A549 (cell line): ENCODE measurements at regions not wholly inside any gene's neighbourhood (a gene's known extent, or its start where the extent isn't known, plus 50 kb on each side); places are given as distances from the start of the nearest gene placed in this dataset.

ENCODE experiments used
- ATAC-seq, 2 experiments: fragments of 200-7000 bp in 1 of 2; fragments of >200 bp in 1 of 2; cut with Nextera tagmentation in 1 of 2; cut with Tn5 transposase in 1 of 2; 3 replicates each; pipeline versions ENCODE4 v1.8.0 to v1.9.1; 2018 to 2020; ENCODE audit warnings: mild to moderate bottlenecking in 1 of 2, moderate library complexity in 1 of 2
- CTCF ChIA-PET: fragments of 300-600 bp; sonication (Branson Sonifier 250); formaldehyde crosslinking; extraction: SDS; loops from one replicate; lab custom pipeline; 2021; ENCODE audit warnings: antibody characterized with exemption, inconsistent platforms; lab: Yijun Ruan, JAX
- POLR2A ChIA-PET: fragments of 350-600 bp; formaldehyde crosslinking; extraction: SDS; loops from one replicate; lab custom pipeline; 2021; ENCODE audit warnings: antibody characterized with exemption, inconsistent platforms; lab: Yijun Ruan, JAX
- DNase-seq, 2 experiments: peaks; one replicate each; pipeline versions ENCODE4 v3.0.0 to v3.0.0-alpha.2; 2011 to 2016; ENCODE audit warnings: low read depth in 1 of 2, low spot score in 1 of 2
- FAIRE-seq: peaks from 2 replicates; lab custom pipeline; 2011; peaks lifted over from hg19 to GRCh38; lab: Jason Lieb, UNC
- H3K27ac ChIP-seq, 2 experiments: fragments of >200 bp; sonication (Bioruptor Twin); formaldehyde crosslinking; 3 replicates each; pipeline ENCODE4 v1.5.1; 2016 to 2017
- H3K4me1 ChIP-seq: fragments of >200 bp; sonication (Bioruptor Twin); formaldehyde crosslinking; 3 replicates; pipeline ENCODE4 v1.6.1; 2016
- H3K4me2 ChIP-seq: fragments of >200 bp; sonication (Bioruptor Twin); formaldehyde crosslinking; 3 replicates; pipeline ENCODE4 v1.6.1; 2016
- H3K4me3 ChIP-seq: fragments of >200 bp; sonication (Bioruptor Twin); formaldehyde crosslinking; 3 replicates; pipeline ENCODE4 v1.5.1; 2016
- H3K9me3 ChIP-seq: fragments of >200 bp; sonication (Bioruptor Twin); formaldehyde crosslinking; 3 replicates; pipeline ENCODE4 v1.6.1; 2016
- EP300 ChIP-seq, 2 experiments: fragments of >200 bp; sonication (Bioruptor Twin); formaldehyde crosslinking; IDR thresholded peaks; 2 replicates in 1 of 2; 3 replicates in 1 of 2; pipeline ENCODE4 v1.6.1; 2016 to 2017
- ESRRA ChIP-seq: fragments of 150-350 bp; IDR thresholded peaks from 2 replicates; pipeline ENCODE4 v1.6.1; 2014; ENCODE audit warnings: mild to moderate bottlenecking, low read length, borderline replicate concordance
- FOSB ChIP-seq: fragments of 250-450 bp; sonication (Bioruptor Pico); IDR thresholded peaks from 2 replicates; pipeline ENCODE4 v1.5.0; 2020; ENCODE audit warnings: mild to moderate bottlenecking, moderate library complexity
- FOSL2 ChIP-seq, 2 experiments: fragments of 450-650 bp in 1 of 2; fragments of >200 bp in 1 of 2; sonication (Bioruptor Twin) in 1 of 2; formaldehyde crosslinking; IDR thresholded peaks; 2 replicates each; pipeline versions ENCODE4 v1.5.0 to v1.6.1; 2016 to 2020; ENCODE audit warnings: mild to moderate bottlenecking in 1 of 2, moderate library complexity in 1 of 2
- FOXS1 ChIP-seq: fragments of 250-450 bp; sonication (Bioruptor Pico); IDR thresholded peaks from 2 replicates; pipeline ENCODE4 v1.5.0; 2020; ENCODE audit warnings: mild to moderate bottlenecking, moderate library complexity
- GATA3 ChIP-seq: IDR thresholded peaks from 2 replicates; pipeline ENCODE4 v1.6.1; 2012; ENCODE audit warnings: borderline replicate concordance
- HEYL ChIP-seq: fragments of 250-450 bp; sonication (Bioruptor Pico); IDR thresholded peaks from 2 replicates; pipeline ENCODE4 v1.8.0; 2021; ENCODE audit warnings: mild to moderate bottlenecking, moderate library complexity
- HOXA7 ChIP-seq: fragments of 250-450 bp; sonication (Bioruptor Pico); IDR thresholded peaks from 2 replicates; pipeline ENCODE4 v1.5.0; 2020; ENCODE audit warnings: mild to moderate bottlenecking, moderate library complexity
- HOXB13 ChIP-seq: fragments of 250-450 bp; sonication (Bioruptor Pico); IDR thresholded peaks from 2 replicates; pipeline ENCODE4 v1.5.0; 2020; ENCODE audit warnings: low read depth, mild to moderate bottlenecking, moderate library complexity
- HOXB5 ChIP-seq: fragments of 250-450 bp; sonication (Bioruptor Pico); IDR thresholded peaks from 2 replicates; pipeline ENCODE4 v1.5.0; 2020; ENCODE audit warnings: mild to moderate bottlenecking, moderate library complexity
- JUN ChIP-seq, 2 experiments: fragments of >200 bp; sonication (Bioruptor Twin); formaldehyde crosslinking; IDR thresholded peaks; 2 replicates in 1 of 2; 3 replicates in 1 of 2; pipeline ENCODE4 v1.6.1; 2016 to 2017
- JUNB ChIP-seq: fragments of >200 bp; sonication (Bioruptor Twin); formaldehyde crosslinking; IDR thresholded peaks from 2 replicates; pipeline ENCODE4 v1.6.1; 2016
- NPAS2 ChIP-seq: fragments of 250-450 bp; sonication (Bioruptor Pico); IDR thresholded peaks from 2 replicates; pipeline ENCODE4 v1.8.0; 2022; ENCODE audit warnings: mild to moderate bottlenecking, moderate library complexity, borderline replicate concordance
- NR3C1 ChIP-seq: fragments of >200 bp; sonication (Bioruptor Twin); formaldehyde crosslinking; IDR thresholded peaks from 3 replicates; pipeline ENCODE4 v1.6.1; 2017
- POLR2A ChIP-seq: IDR thresholded peaks from 2 replicates; pipeline ENCODE4 v1.6.1; 2012; ENCODE audit warnings: mild to moderate bottlenecking, low read length
- RAD21 ChIP-seq, 2 experiments: fragments of >200 bp in 1 of 2; sonication (Bioruptor Twin) in 1 of 2; formaldehyde crosslinking in 1 of 2; IDR thresholded peaks in 1 of 2; conservative IDR thresholded peaks in 1 of 2; 2 replicates in 1 of 2; 3 replicates in 1 of 2; pipeline ENCODE4 v1.6.1; 2012 to 2018; ENCODE audit warnings: inconsistent platforms in 1 of 2
- RARB ChIP-seq: fragments of 250-450 bp; sonication (Bioruptor Pico); IDR thresholded peaks from 2 replicates; pipeline ENCODE4 v1.8.0; 2021; ENCODE audit warnings: mild to moderate bottlenecking, moderate library complexity
- RCOR1 ChIP-seq: fragments of 150-350 bp; IDR thresholded peaks from 2 replicates; pipeline ENCODE4 v1.6.1; 2014; ENCODE audit warnings: antibody characterized with exemption, low read length, low read depth
- SREBF2 ChIP-seq: fragments of 450-650 bp; IDR thresholded peaks from 2 replicates; pipeline ENCODE4 v1.6.1; 2014; ENCODE audit warnings: mild to moderate bottlenecking, moderate library complexity
- TFCP2L1 ChIP-seq: fragments of 250-450 bp; sonication (Bioruptor Pico); IDR thresholded peaks from 2 replicates; pipeline ENCODE4 v1.5.0; 2021; ENCODE audit warnings: mild to moderate bottlenecking
- ZFP36 ChIP-seq: fragments of 450-650 bp; IDR thresholded peaks from 2 replicates; pipeline ENCODE4 v1.6.1; 2014; ENCODE audit warnings: borderline replicate concordance; ENCODE audit not compliant: partially characterized antibody
- ZNF302 ChIP-seq: fragments of 250-450 bp; sonication (Bioruptor Pico); IDR thresholded peaks from 2 replicates; pipeline ENCODE4 v1.9.0; 2021; ENCODE audit warnings: inconsistent platforms, mild to moderate bottlenecking, moderate library complexity
- WGBS: methylation state at CpG from one replicate; pipeline ENCODE4 v1.1.6; 2017; ENCODE audit errors: missing lambda C conversion rate; 5-methylcytosine and 5-hydroxymethylcytosine counted together
- TF ChIP-seq, protein P1 (sequence below): fragments of >200 bp; sonication (Bioruptor Twin); formaldehyde crosslinking; IDR thresholded peaks from 2 replicates; pipeline ENCODE4 v1.6.1; 2016
- TF ChIP-seq, protein P2 (sequence below): fragments of >200 bp; sonication (Bioruptor Twin); formaldehyde crosslinking; IDR thresholded peaks from 3 replicates; pipeline ENCODE4 v1.5.1; 2016
- TF ChIP-seq, protein P3 (sequence below): IDR thresholded peaks from 2 replicates; pipeline ENCODE4 v1.6.1; 2012
- TF ChIP-seq, protein P4 (sequence below): fragments of 250-450 bp; sonication (Bioruptor Pico); IDR thresholded peaks from 2 replicates; pipeline ENCODE4 v1.5.0; 2020; ENCODE audit warnings: low read depth, mild to moderate bottlenecking, moderate library complexity
- TF ChIP-seq, protein P5 (sequence below): fragments of 250-450 bp; sonication (Bioruptor Pico); IDR thresholded peaks from 2 replicates; pipeline ENCODE4 v1.5.0; 2021; ENCODE audit warnings: mild to moderate bottlenecking, moderate library complexity, borderline replicate concordance

DNA sequence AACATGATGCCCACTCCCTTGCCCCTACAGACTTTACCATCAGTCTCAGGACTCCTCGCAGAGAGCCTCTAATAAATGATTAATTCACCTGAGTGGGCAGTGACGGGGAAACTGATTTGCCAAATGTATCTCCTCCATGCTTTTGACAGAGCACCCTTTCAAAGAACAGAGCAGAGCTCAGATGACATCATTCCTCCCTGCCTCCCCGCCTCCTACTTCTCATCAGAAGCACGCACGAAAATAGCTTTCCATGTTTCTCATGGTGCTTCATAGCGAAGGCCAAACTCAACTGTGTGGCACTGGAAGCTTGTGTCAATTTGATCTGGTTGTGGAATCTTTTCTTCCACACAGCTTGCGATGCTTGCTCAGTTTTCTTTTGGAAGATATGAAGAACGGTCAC, 442.5 kb downstream of the RPS24 start:
- Histone ChIP-seq H3K4me3 (no peak overlapping the region), H3K4me1 (no peaks in the 10 kb centered on the region), H3K9me3 (no peaks in the 10 kb centered on the region), H3K27ac (no peak overlapping the region), H3K4me2 (no peak overlapping the region)
- TF ChIP-seq, protein P1, sequence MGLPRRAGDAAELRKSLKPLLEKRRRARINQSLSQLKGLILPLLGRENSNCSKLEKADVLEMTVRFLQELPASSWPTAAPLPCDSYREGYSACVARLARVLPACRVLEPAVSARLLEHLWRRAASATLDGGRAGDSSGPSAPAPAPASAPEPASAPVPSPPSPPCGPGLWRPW: no peak
- TF ChIP-seq RARB: no peak
- TF ChIP-seq ESRRA: no peak
- TF ChIP-seq, protein P2, sequence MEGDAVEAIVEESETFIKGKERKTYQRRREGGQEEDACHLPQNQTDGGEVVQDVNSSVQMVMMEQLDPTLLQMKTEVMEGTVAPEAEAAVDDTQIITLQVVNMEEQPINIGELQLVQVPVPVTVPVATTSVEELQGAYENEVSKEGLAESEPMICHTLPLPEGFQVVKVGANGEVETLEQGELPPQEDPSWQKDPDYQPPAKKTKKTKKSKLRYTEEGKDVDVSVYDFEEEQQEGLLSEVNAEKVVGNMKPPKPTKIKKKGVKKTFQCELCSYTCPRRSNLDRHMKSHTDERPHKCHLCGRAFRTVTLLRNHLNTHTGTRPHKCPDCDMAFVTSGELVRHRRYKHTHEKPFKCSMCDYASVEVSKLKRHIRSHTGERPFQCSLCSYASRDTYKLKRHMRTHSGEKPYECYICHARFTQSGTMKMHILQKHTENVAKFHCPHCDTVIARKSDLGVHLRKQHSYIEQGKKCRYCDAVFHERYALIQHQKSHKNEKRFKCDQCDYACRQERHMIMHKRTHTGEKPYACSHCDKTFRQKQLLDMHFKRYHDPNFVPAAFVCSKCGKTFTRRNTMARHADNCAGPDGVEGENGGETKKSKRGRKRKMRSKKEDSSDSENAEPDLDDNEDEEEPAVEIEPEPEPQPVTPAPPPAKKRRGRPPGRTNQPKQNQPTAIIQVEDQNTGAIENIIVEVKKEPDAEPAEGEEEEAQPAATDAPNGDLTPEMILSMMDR: no peak
- no peak for TF ChIP-seq ZFP36
- TF ChIP-seq HOXA7 (CRISPR knock-in tag): no peak
- no peak for TF ChIP-seq EP300 (IDR thresholded peaks at IDR 0.05)
- TF ChIP-seq GATA3: no peak
- TF ChIP-seq POLR2A: no peak
- no peak for TF ChIP-seq ZNF302 (CRISPR knock-in tag)
- no peak for TF ChIP-seq FOSL2 (IDR thresholded peaks at IDR 0.05)
- TF ChIP-seq FOSL2 (CRISPR knock-in tag; IDR thresholded peaks at IDR 0.05): no peak
- no peak for TF ChIP-seq JUNB
- TF ChIP-seq, protein P3, sequence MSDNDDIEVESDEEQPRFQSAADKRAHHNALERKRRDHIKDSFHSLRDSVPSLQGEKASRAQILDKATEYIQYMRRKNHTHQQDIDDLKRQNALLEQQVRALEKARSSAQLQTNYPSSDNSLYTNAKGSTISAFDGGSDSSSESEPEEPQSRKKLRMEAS: no peak
- TF ChIP-seq HEYL: no peak
- no peak for TF ChIP-seq TFCP2L1 (CRISPR knock-in tag)
- TF ChIP-seq HOXB13 (CRISPR knock-in tag): no peak
- TF ChIP-seq JUN (IDR thresholded peaks at IDR 0.05): no peak
- TF ChIP-seq HOXB5 (CRISPR knock-in tag): no peak
- no peak for DNase-seq
- FAIRE-seq: no peak
- WGBS: 76% methylated on average over 8 of the region's 8 CpGs
- POLR2A ChIA-PET: no interaction called here
- CTCF ChIA-PET: interaction anchor here (1.2 kb wide), 1 partner anchor 22 kb away, joined by 3 read pairs; no protein-coding TSS in a partner anchor
- ATAC-seq: no peak

DNA sequence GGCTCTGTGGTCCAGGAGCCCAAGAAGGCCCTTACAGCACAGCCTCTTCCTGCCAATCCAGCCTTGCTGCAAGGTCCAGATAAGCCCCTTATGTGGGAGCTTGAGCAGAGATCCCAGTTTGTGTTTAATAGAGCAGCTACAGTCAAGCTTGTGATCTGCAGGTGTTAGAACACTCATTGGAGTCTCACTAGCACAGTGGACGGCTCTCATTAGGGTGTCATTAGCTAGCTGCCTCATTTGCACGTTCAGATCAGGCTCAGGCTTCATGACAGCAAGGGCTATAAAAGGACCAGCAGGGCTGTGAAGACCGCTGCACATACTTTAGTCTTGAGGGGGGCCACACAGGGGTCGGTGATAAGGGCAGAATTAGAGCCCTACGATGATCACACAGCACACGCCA, 443.2 kb downstream of the RPS24 start:
- Histone ChIP-seq H3K27ac (no peak overlapping the region), H3K4me2 (no peak overlapping the region), H3K9me3 (no peaks in the 10 kb centered on the region), H3K4me1 (no peaks in the 10 kb centered on the region), H3K4me3 (no peak overlapping the region)
- TF ChIP-seq GATA3 (no peak), SREBF2 (no peak)
- TF ChIP-seq, protein P4, sequence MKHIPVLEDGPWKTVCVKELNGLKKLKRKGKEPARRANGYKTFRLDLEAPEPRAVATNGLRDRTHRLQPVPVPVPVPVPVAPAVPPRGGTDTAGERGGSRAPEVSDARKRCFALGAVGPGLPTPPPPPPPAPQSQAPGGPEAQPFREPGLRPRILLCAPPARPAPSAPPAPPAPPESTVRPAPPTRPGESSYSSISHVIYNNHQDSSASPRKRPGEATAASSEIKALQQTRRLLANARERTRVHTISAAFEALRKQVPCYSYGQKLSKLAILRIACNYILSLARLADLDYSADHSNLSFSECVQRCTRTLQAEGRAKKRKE (CRISPR knock-in tag): no peak
- DNase-seq (no peak), ATAC-seq (no peak), FAIRE-seq (no peak)
- ChIA-PET CTCF (interaction anchor here (0.9 to 1.2 kb wide), 2 partner anchors 25 to 31 kb away, joined by 3 read pairs; no protein-coding TSS in a partner anchor), POLR2A (no interaction called here)
- 37% methylated on average over 6 of the region's 6 CpGs for WGBS

DNA sequence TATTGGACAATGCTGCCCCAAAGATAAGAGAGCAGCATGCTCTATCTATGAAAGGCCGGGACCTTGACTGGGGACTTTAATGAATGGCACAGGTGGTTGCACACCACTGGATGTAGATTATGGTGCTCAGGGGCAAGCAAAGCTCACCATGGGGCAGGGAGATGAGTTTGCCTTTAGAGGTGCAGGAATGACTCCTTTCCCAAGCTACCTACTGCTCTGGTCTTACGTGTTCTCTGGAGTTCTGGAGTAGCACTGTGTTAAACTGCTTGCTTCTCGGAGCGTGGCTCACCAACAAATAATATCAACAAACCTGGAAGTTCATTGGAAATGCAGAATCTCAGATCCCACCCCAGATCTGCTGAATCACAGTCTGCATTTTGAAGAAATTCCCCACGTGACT, 445.3 kb downstream of the RPS24 start:
- ChIA-PET POLR2A (no interaction called here), CTCF (no interaction called here)
- Histone ChIP-seq H3K4me3 (no peak overlapping the region), H3K4me1 (no peaks in the 10 kb centered on the region), H3K27ac (no peak overlapping the region), H3K4me2 (no peak overlapping the region), H3K9me3 (no peaks in the 10 kb centered on the region)
- FAIRE-seq (no peak), DNase-seq (no peak), ATAC-seq (no peak)
- WGBS: 54% methylated on average over 5 of the region's 5 CpGs
- TF ChIP-seq RCOR1 (no peak), NPAS2 (CRISPR knock-in tag) (no peak), FOSB (no peak), RAD21 (conservative IDR thresholded peaks at IDR 0.05 in 1 of 2, IDR thresholded peaks at IDR 0.05 in 1 of 2) (no peak), FOXS1 (no peak), FOSL2 (IDR thresholded peaks at IDR 0.05) (no peak), FOSL2 (CRISPR knock-in tag; IDR thresholded peaks at IDR 0.05) (no peak), NR3C1 (no peak)
- TF ChIP-seq, protein P5, sequence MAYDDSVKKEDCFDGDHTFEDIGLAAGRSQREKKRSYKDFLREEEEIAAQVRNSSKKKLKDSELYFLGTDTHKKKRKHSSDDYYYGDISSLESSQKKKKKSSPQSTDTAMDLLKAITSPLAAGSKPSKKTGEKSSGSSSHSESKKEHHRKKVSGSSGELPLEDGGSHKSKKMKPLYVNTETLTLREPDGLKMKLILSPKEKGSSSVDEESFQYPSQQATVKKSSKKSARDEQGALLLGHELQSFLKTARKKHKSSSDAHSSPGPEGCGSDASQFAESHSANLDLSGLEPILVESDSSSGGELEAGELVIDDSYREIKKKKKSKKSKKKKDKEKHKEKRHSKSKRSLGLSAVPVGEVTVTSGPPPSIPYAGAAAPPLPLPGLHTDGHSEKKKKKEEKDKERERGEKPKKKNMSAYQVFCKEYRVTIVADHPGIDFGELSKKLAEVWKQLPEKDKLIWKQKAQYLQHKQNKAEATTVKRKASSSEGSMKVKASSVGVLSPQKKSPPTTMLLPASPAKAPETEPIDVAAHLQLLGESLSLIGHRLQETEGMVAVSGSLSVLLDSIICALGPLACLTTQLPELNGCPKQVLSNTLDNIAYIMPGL: no peak
